Posterior cingulate gyrus (tissue), 11 donors: ENCODE measurements at regions not wholly inside any gene's neighbourhood (a gene's known extent, or its start where the extent isn't known, plus 50 kb on each side); places are given as distances from the start of the nearest gene placed in this dataset.

Experiments
- DNase-seq, 10 donors: peaks; one replicate each; pipeline versions ENCODE4 v3.0.0 to v3.0.0-alpha.2; 2020 to 2021; ENCODE audit warnings: mixed read lengths in 3 of 10
- intact Hi-C: fragments of 100-400 bp; cut with DNase I; formaldehyde crosslinking; loops from one replicate; pipeline ENCODE4 v1.15.1; 2023

DNA sequence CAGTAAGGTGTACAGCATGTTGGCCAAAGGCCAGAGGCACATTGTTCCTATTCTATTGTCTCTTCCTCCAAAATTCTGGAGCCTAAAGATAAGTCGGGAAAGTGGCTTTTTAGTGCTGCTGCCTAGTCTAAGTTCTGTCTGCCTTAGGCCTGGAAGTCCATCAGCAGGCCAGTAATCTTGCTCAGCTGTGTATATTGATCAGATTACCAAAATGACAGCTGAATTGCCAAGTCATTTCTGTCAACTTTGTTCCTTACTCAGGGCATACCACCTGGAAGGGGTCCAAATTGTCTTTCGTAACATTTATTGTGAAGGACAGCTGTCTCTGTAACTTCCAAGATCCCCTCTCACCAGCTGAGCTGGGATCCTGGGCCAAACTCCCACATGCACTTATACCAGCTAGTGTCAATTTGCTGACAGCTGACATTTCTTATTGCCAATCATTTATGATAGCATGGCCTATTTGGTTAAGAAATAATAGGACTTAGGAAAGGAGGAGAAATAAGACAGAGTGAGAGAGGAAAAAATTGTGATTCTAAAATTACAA is 116.8 kb upstream of the FSHR start:
- no peak for DNase-seq
- intact Hi-C loops: no loop called here

DNA sequence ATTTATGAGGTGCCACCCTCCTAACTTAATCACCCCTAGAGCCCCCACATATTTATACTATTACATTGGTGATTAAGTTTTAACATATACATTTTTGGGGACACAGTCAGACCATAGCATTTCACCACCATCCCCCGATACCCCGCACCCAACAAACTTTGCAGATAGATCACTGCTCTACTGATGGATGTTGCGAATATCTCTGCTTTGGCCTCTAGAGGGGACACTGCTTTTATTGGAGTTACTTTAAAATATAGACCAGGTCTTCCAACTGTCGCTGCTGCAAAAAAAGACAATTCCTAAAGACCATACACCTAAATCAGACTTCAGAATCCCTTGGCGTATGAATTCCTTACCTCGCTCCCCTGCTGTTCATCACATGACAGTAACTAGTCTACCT is 115.8 kb upstream of the FSHR start:
- no peak for DNase-seq
- intact Hi-C loops: no loop called here

DNA sequence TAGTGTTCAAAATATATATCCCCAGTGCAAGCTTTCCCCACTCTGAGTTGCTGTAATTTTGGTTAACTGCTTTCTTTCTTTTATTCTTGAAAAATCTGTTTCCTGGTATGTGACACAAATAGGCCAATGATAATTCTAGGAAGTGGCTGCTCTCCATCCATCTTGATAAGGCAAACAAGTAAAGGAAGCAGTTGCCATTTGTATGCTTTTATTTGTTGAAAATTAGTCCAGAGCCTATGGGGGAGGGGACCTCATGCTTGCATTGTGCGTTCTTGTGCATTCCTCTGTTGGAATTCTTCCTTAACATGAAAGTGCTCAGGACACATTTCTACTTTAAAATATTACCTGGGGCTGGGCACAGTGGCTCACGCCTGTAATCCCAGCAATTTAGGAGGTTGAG is 111.2 kb upstream of the FSHR start:
- intact Hi-C loops: no loop called here
- no peak for DNase-seq

GRCh38 chr2:49262801-49263560 is 108.7 kb upstream of the FSHR start:
- intact Hi-C loops: no loop called here
- no peak for DNase-seq

DNA sequence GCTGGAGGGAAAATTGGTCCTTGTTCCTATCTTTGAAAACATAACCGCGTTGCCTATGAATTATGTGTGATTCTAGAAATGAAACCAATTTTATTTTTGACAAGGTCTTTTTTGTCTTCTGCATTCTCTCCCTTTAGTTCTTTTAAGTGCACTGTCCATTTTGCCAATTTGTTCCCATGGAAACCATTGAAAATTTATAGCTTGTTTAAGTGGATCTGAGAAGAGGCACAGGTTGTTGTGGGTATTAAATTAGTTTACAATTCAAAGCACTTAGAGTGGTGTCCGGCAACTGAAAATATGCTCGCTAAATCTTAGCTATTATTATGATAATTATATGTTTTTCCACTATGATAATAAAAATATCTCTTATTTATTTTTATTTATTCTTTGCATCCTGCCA is 107.5 kb upstream of the FSHR start:
- DNase-seq: no peak
- intact Hi-C loops: no loop called here

- DNase-seq: no peak
- intact Hi-C loops: no loop called here
These were observed 106.7 kb upstream of the FSHR start for GRCh38 chr2:49260979-49261538.

DNA sequence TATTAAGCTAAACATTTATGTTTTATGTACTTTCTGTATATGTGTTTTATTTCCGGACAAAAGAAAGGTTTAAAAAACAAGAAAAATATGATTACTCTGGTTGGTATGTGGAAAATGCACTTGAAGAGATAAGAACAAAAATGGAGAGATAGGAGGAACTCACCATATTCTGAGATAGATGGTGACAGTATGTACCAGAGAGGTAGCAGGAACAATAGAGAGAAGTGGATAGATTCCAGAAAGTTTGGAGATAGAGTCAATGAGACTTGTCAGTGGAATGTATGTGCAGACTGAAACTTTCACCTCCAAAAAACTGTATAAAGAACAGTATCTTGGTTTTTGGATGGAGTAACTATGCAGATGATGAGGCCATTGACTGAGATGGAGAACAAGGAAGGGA is 105.6 kb upstream of the FSHR start:
- intact Hi-C loops: no loop called here
- no peak for DNase-seq

DNA sequence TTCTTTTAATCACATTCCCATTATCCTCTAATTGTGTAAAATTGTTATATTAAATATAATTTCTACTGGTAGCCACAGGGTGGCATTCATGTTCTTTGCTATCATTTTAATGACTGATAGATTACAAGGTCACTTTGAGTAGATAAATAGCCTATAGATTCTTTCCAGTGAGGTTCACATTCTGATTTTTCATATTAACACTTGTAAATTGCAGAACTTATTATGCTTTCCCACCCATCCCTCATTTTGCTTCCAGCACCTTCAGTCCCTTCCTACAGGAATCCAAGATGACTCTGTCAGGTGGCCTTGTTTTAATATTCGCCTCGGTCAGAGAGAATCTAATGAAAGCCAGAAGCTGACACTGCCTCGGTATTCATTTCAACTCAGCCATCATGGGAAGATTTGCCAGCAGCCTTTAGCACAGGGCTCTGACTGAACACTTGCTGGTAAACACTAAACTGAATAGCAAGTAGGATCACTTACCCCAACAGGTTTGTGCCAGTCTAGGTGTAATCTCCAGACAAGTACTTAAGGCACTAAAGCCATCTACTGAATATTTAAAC is 101.2 kb upstream of the FSHR start:
- intact Hi-C loops: no loop called here
- DNase-seq: no peak

- intact Hi-C loops: no loop called here
- DNase-seq: peak in 2 of 10 donors; percentile 50 to 62
These were observed 100.1 kb upstream of the FSHR start for GRCh38 chr2:49254401-49254800.

DNA sequence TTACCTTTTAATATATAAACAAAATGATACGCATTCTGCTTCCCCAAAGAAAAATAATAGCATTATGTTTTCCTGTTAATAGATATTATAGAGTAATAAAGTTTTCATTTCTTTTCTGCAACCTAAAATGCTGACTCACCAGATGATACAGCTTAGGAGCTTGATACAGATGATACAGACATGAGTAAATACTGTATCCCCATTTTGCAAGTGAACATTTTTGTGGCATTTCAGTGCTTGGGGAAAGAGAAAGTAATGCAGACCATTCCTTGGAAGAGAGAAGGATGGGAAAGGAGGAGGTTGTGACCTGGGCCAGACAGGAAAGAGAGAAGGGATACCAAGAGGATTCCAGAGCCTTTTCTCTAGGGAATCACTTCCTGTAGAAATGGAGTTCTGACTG is 97.5 kb upstream of the FSHR start:
- intact Hi-C loops: no loop called here
- DNase-seq: no peak

DNA sequence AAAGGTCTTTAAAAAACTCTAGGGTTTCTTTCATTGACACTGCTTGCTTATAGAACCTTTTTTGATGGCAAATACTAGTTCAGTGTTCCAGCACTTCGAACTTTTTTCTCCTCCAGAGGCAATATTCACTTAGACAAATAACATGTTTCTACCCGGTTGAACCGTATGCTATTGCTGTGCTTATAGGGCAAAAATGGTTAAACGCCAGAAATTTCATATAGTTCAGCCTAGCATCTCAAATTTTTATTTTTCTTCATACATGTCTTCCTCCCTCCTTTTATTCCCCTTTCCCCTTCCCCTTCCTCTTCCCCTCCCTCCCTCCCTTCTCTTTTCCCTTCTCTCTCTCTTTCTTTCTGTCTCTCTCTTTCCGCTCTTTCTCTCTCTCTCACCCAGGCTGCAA is 96.9 kb upstream of the FSHR start:
- intact Hi-C loops: no loop called here
- DNase-seq: no peak

DNA sequence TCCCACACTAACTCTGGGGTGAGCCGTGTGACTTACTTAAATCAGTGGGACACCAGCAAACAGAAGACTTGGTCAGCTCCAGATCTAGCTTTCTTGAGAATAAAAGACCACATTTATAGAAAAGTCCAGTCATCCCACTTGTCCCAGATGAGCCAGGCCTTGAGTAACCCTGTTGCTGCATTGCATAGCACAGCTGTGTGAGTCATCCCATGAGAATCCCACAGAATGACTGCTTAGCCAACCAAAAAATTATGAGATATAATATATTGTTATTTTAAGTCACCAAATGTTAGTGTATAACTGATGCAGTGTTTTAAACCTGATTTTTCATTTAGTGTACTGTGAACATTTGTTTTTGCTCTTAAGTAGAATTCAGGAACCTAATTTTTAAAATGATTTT is 94.2 kb upstream of the FSHR start:
- DNase-seq: peak in 1 of 10 donors; percentile 6
- intact Hi-C loops: no loop called here

GRCh38 chr2:49241991-49242390 is 87.7 kb upstream of the FSHR start:
- intact Hi-C loops: no loop called here
- DNase-seq: no peak

- DNase-seq: no peak
- intact Hi-C loops: no loop called here
These were observed 87.2 kb upstream of the FSHR start for GRCh38 chr2:49241501-49241900.

GRCh38 chr2:49240608-49241007 is 86.3 kb upstream of the FSHR start:
- no peak for DNase-seq
- intact Hi-C loops: no loop called here

DNA sequence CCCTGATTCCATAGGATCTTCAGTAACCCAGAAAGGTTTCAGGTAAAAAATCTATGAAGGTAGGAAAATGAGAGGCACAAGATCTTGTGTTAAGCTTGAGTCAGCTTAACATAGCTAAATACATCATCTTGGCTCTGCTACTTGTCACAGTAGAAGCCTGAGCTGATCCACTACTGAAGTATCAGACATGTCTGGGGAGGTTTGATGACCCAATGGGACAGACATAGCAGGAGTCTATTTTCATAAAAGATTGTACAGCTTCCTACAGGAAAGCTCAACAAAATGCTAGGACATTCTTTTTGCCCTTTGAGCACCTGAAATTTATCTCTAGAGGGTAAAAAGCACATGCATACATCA is 84.3 kb upstream of the FSHR start:
- no peak for DNase-seq
- intact Hi-C loops: no loop called here

DNA sequence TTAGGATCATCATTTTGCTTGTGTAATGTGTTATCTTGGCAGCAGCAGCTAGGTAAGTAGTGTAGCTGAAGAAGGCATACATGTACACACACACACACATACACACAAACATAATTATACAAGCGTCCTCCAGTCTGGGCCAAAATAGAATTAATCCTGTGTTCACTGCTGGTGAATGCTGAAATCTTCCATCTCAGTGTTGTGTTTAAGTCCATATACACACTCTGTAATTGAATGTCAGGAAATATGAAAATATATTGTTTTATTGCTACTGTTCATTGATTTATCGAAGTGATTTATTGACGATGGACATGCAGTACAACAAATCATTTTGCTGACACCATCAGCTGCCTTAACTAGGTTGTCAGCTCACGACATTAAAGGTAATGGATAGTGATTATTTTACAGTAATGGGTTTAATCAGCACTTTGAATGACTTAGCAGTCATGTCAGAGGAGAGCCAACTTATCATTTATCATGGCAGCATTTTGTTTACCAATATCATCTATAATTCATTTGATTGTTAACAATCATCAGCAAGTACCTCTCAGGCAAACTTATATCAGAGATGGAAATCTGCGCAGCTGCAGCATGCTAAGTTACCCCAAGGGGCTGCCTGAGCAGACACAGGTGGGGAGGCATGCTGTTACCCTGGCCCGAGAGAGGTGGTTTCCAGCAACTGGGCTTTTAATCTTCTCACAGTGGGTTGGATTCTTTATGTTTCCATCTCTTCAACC is 83.7 kb upstream of the FSHR start:
- no peak for DNase-seq
- intact Hi-C loops: no loop called here

DNA sequence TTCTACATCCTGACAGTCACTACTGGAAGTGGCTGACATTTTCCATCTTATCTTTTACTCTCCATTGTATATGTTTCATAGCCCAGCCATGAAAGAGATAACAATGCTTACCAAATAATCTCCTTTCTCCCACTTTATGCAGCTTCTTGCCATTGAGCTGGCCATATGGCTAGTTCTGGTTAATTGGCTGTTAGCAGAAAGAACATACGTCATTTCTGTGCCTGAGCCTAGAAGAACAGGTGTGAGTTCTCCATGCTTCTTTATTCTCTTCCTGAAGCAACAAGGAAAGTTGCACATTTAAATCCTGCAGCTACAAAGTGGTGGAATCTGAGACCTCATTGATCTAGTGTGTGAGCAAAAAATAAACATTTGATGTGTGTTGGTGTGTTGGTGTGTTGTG is 82.0 kb upstream of the FSHR start:
- DNase-seq: no peak

GRCh38 chr2:49226360-49226759 is 72.0 kb upstream of the FSHR start:
- DNase-seq: no peak
- intact Hi-C loops: no loop called here

More for the DNA sequence above, 82.0 kb upstream of the FSHR start:
- intact Hi-C loops: no loop called here

DNA sequence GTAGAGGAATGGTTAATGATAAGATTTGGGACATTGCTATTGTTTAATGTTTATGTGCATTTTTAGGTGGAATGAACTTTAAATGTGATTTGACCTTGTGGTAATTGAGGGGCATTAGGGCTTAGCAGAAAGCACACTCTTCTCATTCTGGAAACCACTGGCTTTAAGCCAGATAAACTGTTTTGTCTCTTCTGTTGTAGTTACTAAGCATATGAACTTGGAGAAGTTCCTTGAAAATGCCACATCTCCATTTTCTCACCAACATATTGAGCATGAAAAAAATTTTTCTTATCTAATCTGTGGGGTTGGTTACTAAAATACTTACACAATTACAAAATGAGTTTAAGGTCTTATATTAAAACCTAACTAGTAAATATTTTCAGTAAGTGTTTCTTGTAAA is 70.8 kb upstream of the FSHR start:
- DNase-seq: no peak
- intact Hi-C loops: no loop called here

DNA sequence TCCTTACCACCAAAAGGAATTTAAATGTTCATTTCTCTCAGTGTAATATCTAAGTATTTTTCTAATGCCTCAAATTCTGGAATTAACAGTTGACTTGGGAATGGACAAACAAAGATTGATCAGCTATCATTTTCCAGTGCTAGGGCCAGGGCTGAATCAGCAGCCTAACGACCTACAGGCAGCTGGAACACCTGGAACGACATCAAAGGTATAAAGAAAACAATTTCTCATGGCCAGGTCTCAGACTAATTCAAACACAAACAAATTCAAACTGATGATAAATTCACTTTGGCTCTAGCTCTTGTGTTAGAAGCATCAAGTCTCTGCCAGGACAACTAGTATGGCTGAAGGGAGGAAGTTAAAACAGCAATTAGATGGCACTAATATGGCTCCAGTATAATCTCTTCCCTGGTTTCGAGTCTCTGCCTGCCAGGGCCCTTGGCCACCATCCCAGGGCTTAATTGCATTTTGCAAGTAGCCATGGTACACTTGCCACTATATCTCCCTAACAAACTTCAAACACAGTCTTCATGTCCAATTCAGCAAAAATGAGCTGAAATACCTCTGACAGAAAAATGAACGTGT is 70.2 kb upstream of the FSHR start:
- intact Hi-C loops: no loop called here
- peak in 1 of 10 donors; percentile 54 for DNase-seq
